ENCODE measurements at regions not wholly inside any gene's neighbourhood (a gene's known extent, or its start where the extent isn't known, plus 50 kb on each side); places are given as distances from the start of the nearest gene placed in this dataset.

GRCh38 chr10:61846370-61847031 lies 55.0 kb upstream of the ARID5B start:
- ChIA-PET CTCF (no interaction called here), POLR2A (interaction anchor here (0.6 kb wide), 1 partner anchor 9 kb away, joined by 3 read pairs; no protein-coding TSS in a partner anchor)
- DNase-seq: no peak
- TF ChIP-seq CTCF (IDR thresholded peaks at IDR 0.05): no peak
- intact Hi-C loops (cut with micrococcal nuclease): no loop called here
- no peaks in the 10 kb centered on the region for H3K9me3 Mint-ChIP-seq
- no peaks in the 10 kb centered on the region for H3K36me3 Mint-ChIP-seq (ENCODE audit: low read depth)
- H3K27ac Mint-ChIP-seq: no peak overlapping the region
- ATAC-seq (ENCODE audit: low read depth): no peak
- no peaks in the 10 kb centered on the region for H3K27me3 Mint-ChIP-seq
- H3K4me3 Mint-ChIP-seq: no peak overlapping the region
- H3K4me1 Mint-ChIP-seq: peaks cover 5% of the 10 kb centered on the region

- POLR2A ChIA-PET: no interaction called here
- no peak overlapping the region for H3K27ac Mint-ChIP-seq
- ATAC-seq (ENCODE audit: low read depth): no peak
These were observed 54.4 kb upstream of the ARID5B start for GRCh38 chr10:61847087-61847486.

GRCh38 chr10:61847640-61848039 lies 53.9 kb upstream of the ARID5B start:
- CTCF ChIA-PET: no interaction called here
- Mint-ChIP-seq H3K4me1 (peaks cover 5% of the 10 kb centered on the region), H3K9me3 (no peaks in the 10 kb centered on the region), H3K4me3 (no peak overlapping the region), H3K36me3 (ENCODE audit: low read depth) (no peaks in the 10 kb centered on the region), H3K27me3 (no peaks in the 10 kb centered on the region), H3K27ac (no peak overlapping the region)
- DNase-seq (no peak), ATAC-seq (ENCODE audit: low read depth) (no peak)
- no peak for TF ChIP-seq CTCF (IDR thresholded peaks at IDR 0.05)
- intact Hi-C loops (cut with micrococcal nuclease): no loop called here
- POLR2A ChIA-PET: no interaction called here

More at GRCh38 chr10:61847087-61847486, 54.4 kb upstream of the ARID5B start:
- CTCF ChIA-PET: no interaction called here
- no peak for DNase-seq
- intact Hi-C loops (cut with micrococcal nuclease): no loop called here
- no peak overlapping the region for H3K4me3 Mint-ChIP-seq
- peaks cover 5% of the 10 kb centered on the region for H3K4me1 Mint-ChIP-seq
- no peaks in the 10 kb centered on the region for H3K27me3 Mint-ChIP-seq
- H3K9me3 Mint-ChIP-seq: no peaks in the 10 kb centered on the region
- H3K36me3 Mint-ChIP-seq (ENCODE audit: low read depth): no peaks in the 10 kb centered on the region
- TF ChIP-seq CTCF (IDR thresholded peaks at IDR 0.05): no peak

- intact Hi-C loops (cut with micrococcal nuclease): no loop called here
- ChIA-PET CTCF (no interaction called here), POLR2A (no interaction called here)
- no peaks in the 10 kb centered on the region for H3K36me3 Mint-ChIP-seq (ENCODE audit: low read depth)
- no peak for ATAC-seq (ENCODE audit: low read depth)
- no peak for TF ChIP-seq CTCF (IDR thresholded peaks at IDR 0.05)
- no peak overlapping the region for H3K4me3 Mint-ChIP-seq
- H3K9me3 Mint-ChIP-seq: no peaks in the 10 kb centered on the region
- no peaks in the 10 kb centered on the region for H3K27me3 Mint-ChIP-seq
- DNase-seq: no peak
- no peak overlapping the region for H3K27ac Mint-ChIP-seq
- H3K4me1 Mint-ChIP-seq: no peaks in the 10 kb centered on the region
These were observed 51.1 kb upstream of the ARID5B start for GRCh38 chr10:61850376-61850775.
